HG02798 (cell line): ENCODE measurements at regions not wholly inside any gene's neighbourhood (a gene's known extent, or its start where the extent isn't known, plus 50 kb on each side); places are given as distances from the start of the nearest gene placed in this dataset.
"Not testable (repeated sequence)": the region's sequence is repeated elsewhere in the genome, so short reads cannot be mapped to it uniquely, and the experiment has no call there.

Source experiments
- ATAC-seq: cut with Tn5 transposase; IDR thresholded peaks from one replicate; pipeline ENCODE4 v1.9.1; 2021; ENCODE audit warnings: mild to moderate bottlenecking; ENCODE audit not compliant: unreplicated experiment, poor library complexity

DNA sequence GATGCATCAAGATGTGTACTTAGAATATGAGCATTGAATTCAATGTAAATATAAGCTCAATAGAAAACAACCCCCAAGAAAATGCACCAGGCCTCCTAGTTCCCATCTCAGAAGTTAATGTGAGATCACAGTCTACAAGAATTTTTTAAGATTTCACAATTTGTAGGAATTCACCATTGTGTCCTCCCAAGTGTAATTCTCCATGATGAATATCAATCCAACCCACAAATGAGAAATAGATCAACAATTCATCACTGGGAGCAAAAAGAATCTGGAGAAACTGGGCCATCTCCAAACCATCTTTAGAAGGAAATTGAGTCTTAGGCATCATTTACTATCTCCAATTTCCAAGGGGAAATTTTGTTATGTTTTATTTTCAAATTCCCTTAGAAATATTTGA is 310.5 kb upstream of the GOT2 start:
- ATAC-seq, result no peak

DNA sequence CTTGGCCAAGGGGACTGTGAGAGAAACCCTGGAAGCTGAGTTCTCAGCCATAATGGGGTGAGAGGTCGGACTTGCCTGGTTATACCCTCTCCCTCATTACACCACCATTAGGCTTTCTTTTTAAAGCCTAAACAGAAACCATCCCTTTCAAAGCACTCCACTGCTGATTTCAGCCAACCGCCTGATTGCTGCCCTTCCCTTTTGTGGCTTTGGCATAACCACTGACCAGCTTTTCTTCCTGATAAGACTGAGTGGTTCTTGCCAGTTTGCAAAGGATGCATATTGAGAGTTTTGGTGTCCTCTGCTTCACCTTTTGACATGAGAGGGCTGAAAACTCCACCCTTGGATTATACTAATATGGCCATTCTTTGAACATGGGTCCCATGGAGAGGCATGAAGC is 308.2 kb upstream of the GOT2 start:
- ATAC-seq, result no peak

- no peak for ATAC-seq
These were observed 305.1 kb upstream of the GOT2 start for GRCh38 chr16:59039066-59039720.

GRCh38 chr16:59030923-59031485 is 296.9 kb upstream of the GOT2 start:
- no peak for ATAC-seq

GRCh38 chr16:59021751-59022150 is 287.6 kb upstream of the GOT2 start:
- no peak for ATAC-seq

- ATAC-seq, result no peak
These were observed 279.8 kb upstream of the GOT2 start for GRCh38 chr16:59013930-59014329.

DNA sequence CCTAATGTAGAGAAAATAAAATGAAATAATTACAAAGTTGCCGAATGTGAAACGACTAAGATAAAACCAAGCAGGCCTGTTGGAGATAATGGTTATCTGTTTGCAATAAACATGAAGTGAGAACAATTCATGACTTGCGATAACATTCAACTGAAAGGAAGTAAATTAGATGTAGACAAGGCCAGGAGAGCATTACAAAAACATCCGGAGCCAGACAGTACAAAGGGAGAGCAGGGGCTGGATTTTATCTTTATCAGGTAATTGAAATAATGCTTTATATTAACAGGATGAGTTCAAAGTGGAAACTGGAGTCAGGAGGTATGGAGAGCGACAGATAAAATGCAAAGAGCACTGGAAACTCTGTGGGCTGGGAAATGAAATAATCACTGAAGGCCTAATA is 265.6 kb upstream of the GOT2 start:
- no peak for ATAC-seq

- ATAC-seq, result not testable (repeated sequence)
These were observed 258.6 kb upstream of the GOT2 start for GRCh38 chr16:58992755-58993154.

GRCh38 chr16:58983181-58983965 is 249.3 kb upstream of the GOT2 start:
- ATAC-seq, result not testable (repeated sequence)

- peak; percentile 80 for ATAC-seq
These were observed 236.7 kb upstream of the GOT2 start for GRCh38 chr16:58970775-58971174.

GRCh38 chr16:58963479-58963878 is 229.4 kb upstream of the GOT2 start:
- no peak for ATAC-seq

- ATAC-seq, result no peak
These were observed 228.7 kb upstream of the GOT2 start for GRCh38 chr16:58962811-58963210.

GRCh38 chr16:58960484-58960883 is 226.4 kb upstream of the GOT2 start:
- ATAC-seq, result no peak

DNA sequence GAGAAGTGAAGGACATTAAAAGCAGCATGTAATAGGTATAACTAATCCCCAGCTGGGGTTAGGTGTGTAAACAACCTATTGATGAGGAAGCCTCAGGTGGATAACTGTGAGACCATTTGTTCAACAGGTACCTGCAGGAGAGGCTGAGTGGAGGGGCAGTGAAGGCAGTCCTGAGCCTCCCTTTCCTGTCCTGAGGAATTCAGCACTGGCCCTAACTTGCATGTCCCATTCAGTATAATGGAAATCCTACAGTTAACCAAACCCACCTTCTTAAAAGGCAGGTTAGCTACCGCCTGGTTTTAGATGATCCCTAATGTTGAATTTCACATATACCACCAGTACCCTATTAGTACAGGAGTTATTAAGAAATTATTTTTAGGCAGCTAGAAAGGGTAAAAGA is 225.9 kb upstream of the GOT2 start:
- ATAC-seq, result no peak

- ATAC-seq, result no peak
These were observed 224.6 kb upstream of the GOT2 start for GRCh38 chr16:58958749-58959148.

- ATAC-seq, result no peak
These were observed 214.1 kb upstream of the GOT2 start for GRCh38 chr16:58948244-58948643.

- peak; percentile 64 for ATAC-seq
These were observed 206.5 kb upstream of the GOT2 start for GRCh38 chr16:58940609-58941008.

- ATAC-seq, result no peak
These were observed 204.7 kb upstream of the GOT2 start for GRCh38 chr16:58938811-58939210.

DNA sequence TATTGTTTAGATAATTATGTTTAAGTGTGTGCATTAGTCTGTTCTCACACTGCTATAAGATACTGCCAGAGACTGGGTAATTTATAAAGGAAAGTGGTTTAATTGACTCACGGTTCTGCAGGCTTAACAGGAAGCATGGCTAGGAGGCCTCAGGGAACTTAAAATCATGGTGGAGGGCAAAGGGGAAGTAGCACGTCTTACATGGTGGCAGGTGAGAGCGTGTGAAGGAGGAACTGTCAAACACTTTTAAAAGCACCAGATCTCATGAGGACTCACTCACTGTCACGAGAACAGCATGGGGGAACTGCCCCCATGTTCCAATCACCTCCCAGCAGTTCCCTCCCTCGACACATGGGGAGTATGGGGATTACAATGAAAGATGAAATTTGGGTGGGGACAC is 203.5 kb upstream of the GOT2 start:
- ATAC-seq, result no peak

GRCh38 chr16:58933186-58933585 is 199.1 kb upstream of the GOT2 start:
- no peak for ATAC-seq

- ATAC-seq, result no peak
These were observed 197.3 kb upstream of the GOT2 start for GRCh38 chr16:58931436-58931835.

DNA sequence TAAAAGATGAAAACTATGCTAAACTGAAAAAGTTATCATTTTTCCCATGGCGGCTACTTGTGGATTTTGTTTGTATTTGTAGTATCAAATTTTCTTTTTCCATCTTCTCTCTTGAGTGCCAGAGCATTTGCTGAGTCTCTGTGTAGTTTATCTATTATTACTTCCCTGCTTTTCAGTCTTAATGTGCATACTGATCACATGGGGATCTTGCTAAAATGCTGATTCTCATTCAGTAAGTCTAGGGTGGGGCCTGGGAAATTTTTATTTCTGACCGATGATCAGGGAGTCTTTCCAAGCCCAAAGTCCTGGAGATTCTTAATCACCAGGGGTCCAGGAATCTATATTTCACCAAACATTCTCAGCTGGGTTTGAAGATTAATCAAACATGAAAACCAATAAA is 189.0 kb upstream of the GOT2 start:
- no peak for ATAC-seq
